Panc1 (cell line): ENCODE measurements at regions not wholly inside any gene's neighbourhood (a gene's known extent, or its start where the extent isn't known, plus 50 kb on each side); places are given as distances from the start of the nearest gene placed in this dataset.

ENCODE experiments used
- ATAC-seq: fragments of 200-7000 bp; cut with Tn5 transposase; 2 replicates; pipeline ENCODE4 v1.9.1; 2020; ENCODE audit warnings: mild to moderate bottlenecking, moderate library complexity
- BruUV-seq: library from RNA; stranded (reverse); fragments of 400-500 nt; replicated peaks from 2 replicates; lab custom pipeline; 2021; lab: Mats Ljungman, UMichigan
- CTCF ChIA-PET: fragments of 300-600 bp; sonication (Branson Sonifier 250); formaldehyde crosslinking; loops from one replicate; lab custom pipeline; 2022; ENCODE audit warnings: antibody characterized with exemption; lab: Charles Lee
- POLR2A ChIA-PET: fragments of 300-600 bp; sonication (Branson Sonifier 250); formaldehyde crosslinking; loops from one replicate; lab custom pipeline; 2022; ENCODE audit warnings: antibody characterized with exemption; lab: Charles Lee
- DNase-seq: peaks from one replicate; pipeline ENCODE4 v3.0.0-alpha.2; 2010; ENCODE audit warnings: low read depth, low spot score
- H3K27ac ChIP-seq: 2 replicates; pipeline ENCODE4 v1.5.1; 2011; ENCODE audit warnings: mild to moderate bottlenecking, low read length, inconsistent platforms
- H3K27me3 ChIP-seq: fragments of 200-500 bp; sonication (Bioruptor generic); 2 replicates; pipeline ENCODE4 v1.6.0; 2014; ENCODE audit warnings: low read length, inconsistent platforms; ENCODE audit not compliant: control insufficient read depth, insufficient read depth
- H3K36me3 ChIP-seq: fragments of 200-500 bp; sonication (Bioruptor generic); 2 replicates; pipeline ENCODE4 v1.5.1; 2014; ENCODE audit warnings: inconsistent platforms, mild to moderate bottlenecking, low read length, moderate library complexity; ENCODE audit not compliant: control insufficient read depth, insufficient read depth
- H3K4me1 ChIP-seq: 2 replicates; pipeline ENCODE4 v1.5.1; 2011; ENCODE audit warnings: inconsistent platforms, mild to moderate bottlenecking, low read length, moderate library complexity; ENCODE audit not compliant: control insufficient read depth, insufficient read depth
- H3K4me3 ChIP-seq, 2 experiments: 2 replicates each; pipeline ENCODE4 v1.5.1; 2011 to 2012; ENCODE audit warnings: low read depth in 2 of 2, low read length in 2 of 2, mild to moderate bottlenecking in 2 of 2, inconsistent platforms in 1 of 2, moderate library complexity in 1 of 2
- H3K9me3 ChIP-seq: fragments of 200-500 bp; sonication (Bioruptor generic); 2 replicates; pipeline ENCODE4 v1.5.1; 2014; ENCODE audit warnings: low read depth, mild to moderate bottlenecking, inconsistent platforms, low read length, moderate library complexity; ENCODE audit not compliant: control insufficient read depth, insufficient read depth
- CTCF ChIP-seq: fragments of 450-650 bp; IDR thresholded peaks from 2 replicates; pipeline ENCODE4 v1.5.1; 2017; ENCODE audit warnings: mild to moderate bottlenecking
- POLR2AphosphoS5 ChIP-seq: IDR thresholded peaks from 2 replicates; pipeline ENCODE4 v1.6.1; 2012; ENCODE audit warnings: mild to moderate bottlenecking, low read depth, low read length, moderate library complexity
- REST ChIP-seq, 2 experiments: IDR thresholded peaks; 2 replicates each; pipeline ENCODE4 v1.6.1; 2011 to 2012; ENCODE audit warnings: low read depth in 2 of 2, control low read depth in 1 of 2, low read length in 1 of 2, mild to moderate bottlenecking in 1 of 2, moderate library complexity in 1 of 2; ENCODE audit not compliant: insufficient read depth in 1 of 2
- SIN3A ChIP-seq: IDR thresholded peaks from 2 replicates; pipeline ENCODE4 v1.6.1; 2012; ENCODE audit warnings: low read depth, mild to moderate bottlenecking, low read length, moderate library complexity, borderline replicate concordance; ENCODE audit not compliant: insufficient read depth
- TCF7L2 ChIP-seq: IDR thresholded peaks from 2 replicates; pipeline ENCODE4 v1.6.1; 2011; ENCODE audit warnings: mild to moderate bottlenecking, low read depth, low read length, inconsistent platforms
- in situ Hi-C: cut with HindIII; loops from 2 replicates; pipeline ENCODE4 v1.10.0; 2016; ENCODE audit warnings: low sequenced_read_pairs, low pct_unique_long_range_greater_than_20kb
- intact Hi-C: fragments of 100-400 bp; cut with micrococcal nuclease; formaldehyde crosslinking; loops from one replicate; pipeline ENCODE4 v1.10.0; 2022; ENCODE audit not compliant: unreplicated experiment

GRCh38 chr5:115069087-115069968 lies 100.4 kb downstream of the TRIM36 start:
- no peak overlapping the region for H3K4me3 ChIP-seq
- intact Hi-C loops (loop anchor here (1.0 to 10.0 kb wide), 3 partner anchors 615 to 1455 kb away; no protein-coding TSS in a partner anchor), in situ Hi-C loops (no loop called here)
- ChIA-PET POLR2A (no interaction called here), CTCF (interaction anchor here (0.5 to 1.4 kb wide), 3 partner anchors 85 to 1457 kb away, joined by 3 to 7 read pairs (median 4); no protein-coding TSS in a partner anchor)
- H3K27me3 ChIP-seq, result no peaks in the 10 kb centered on the region
- TF ChIP-seq CTCF, result peak; percentile 76
- TF ChIP-seq SIN3A, result no peak
- no peak overlapping the region for H3K27ac ChIP-seq
- DNase-seq (no peak), ATAC-seq (peak; percentile 83)
- BruUV-seq, result no TSS peak
- no peaks in the 10 kb centered on the region for H3K9me3 ChIP-seq
- H3K36me3 ChIP-seq, result no peaks in the 10 kb centered on the region
- no peaks in the 10 kb centered on the region for H3K4me1 ChIP-seq

- Histone ChIP-seq H3K36me3 (no peaks in the 10 kb centered on the region), H3K27me3 (no peaks in the 10 kb centered on the region), H3K27ac (no peak overlapping the region), H3K4me3 (peak overlapping the region; percentile 7 to 39), H3K9me3 (no peaks in the 10 kb centered on the region), H3K4me1 (no peaks in the 10 kb centered on the region)
- intact Hi-C loops (loop anchor here (1.0 to 10.0 kb wide), 3 partner anchors 614 to 1454 kb away; no protein-coding TSS in a partner anchor), in situ Hi-C loops (no loop called here)
- CTCF ChIA-PET, result interaction anchor here (0.5 to 1.4 kb wide), 4 partner anchors 86 to 1456 kb away, joined by 3 to 7 read pairs (median 4); no protein-coding TSS in a partner anchor
- POLR2A ChIA-PET, result no interaction called here
- TF ChIP-seq REST (IDR thresholded peaks at IDR 0.05; ENCODE audit: insufficient read depth in 1 of 2, low read depth in 2 of 2, low read length in 1 of 2), result no peak
- TF ChIP-seq TCF7L2, result no peak
- no peak for TF ChIP-seq SIN3A
- TF ChIP-seq POLR2AphosphoS5, result no peak
- TF ChIP-seq CTCF, result no peak
- BruUV-seq, result no TSS peak
- no peak for DNase-seq
- peak; percentile 56; the same call in 1 of the 2 replicates for ATAC-seq
These were observed 101.2 kb downstream of the TRIM36 start for GRCh38 chr5:115068239-115069086.
